Mesenchymal stem cell (in vitro differentiated cells and primary cell): ENCODE measurements at regions not wholly inside any gene's neighbourhood (a gene's known extent, or its start where the extent isn't known, plus 50 kb on each side); places are given as distances from the start of the nearest gene placed in this dataset.

Experiments used
- DNase-seq: peaks from one replicate; pipeline ENCODE4 v3.0.0-alpha.2; 2013
- H2AFZ ChIP-seq: one replicate; pipeline ENCODE4 v1.6.1; 2013; ENCODE audit warnings: low read depth, mild to moderate bottlenecking, control low read depth, inconsistent platforms, low read length, moderate library complexity
- H2AK5ac ChIP-seq: 2 replicates; pipeline ENCODE4 v1.6.1; 2013; ENCODE audit warnings: low read length, moderate library complexity, mild to moderate bottlenecking, inconsistent platforms; ENCODE audit not compliant: severe bottlenecking
- H2BK120ac ChIP-seq: one replicate; pipeline ENCODE4 v1.6.1; 2013; ENCODE audit warnings: low read depth, mild to moderate bottlenecking, inconsistent platforms, low read length, moderate library complexity
- H2BK12ac ChIP-seq, 2 experiments: one replicate each; pipeline ENCODE4 v1.6.1; 2013; ENCODE audit warnings: inconsistent platforms in 2 of 2, low read length in 2 of 2, mild to moderate bottlenecking in 2 of 2, moderate library complexity in 2 of 2, control low read depth in 1 of 2
- H2BK15ac ChIP-seq: one replicate; pipeline ENCODE4 v1.6.1; 2013; ENCODE audit warnings: mild to moderate bottlenecking, low read depth, inconsistent platforms; ENCODE audit not compliant: poor library complexity, severe bottlenecking
- H2BK5ac ChIP-seq: 2 replicates; pipeline ENCODE4 v1.6.1; 2013; ENCODE audit warnings: low read depth, mild to moderate bottlenecking, low read length, control low read depth, inconsistent platforms; ENCODE audit not compliant: poor library complexity, severe bottlenecking
- H3K14ac ChIP-seq, 2 experiments: one replicate each; pipeline ENCODE4 v1.6.1; 2013; ENCODE audit warnings: inconsistent platforms in 2 of 2, low read length in 2 of 2, control low read depth in 1 of 2, mild to moderate bottlenecking in 1 of 2, moderate library complexity in 1 of 2
- H3K18ac ChIP-seq, 2 experiments: one replicate each; pipeline ENCODE4 v1.6.1; 2013; ENCODE audit warnings: inconsistent platforms in 2 of 2, low read length in 2 of 2, control low read depth in 1 of 2, low read depth in 1 of 2, mild to moderate bottlenecking in 1 of 2
- H3K23ac ChIP-seq, 2 experiments: one replicate each; pipeline ENCODE4 v1.6.1; 2013; ENCODE audit warnings: inconsistent platforms in 2 of 2, low read length in 2 of 2, mild to moderate bottlenecking in 2 of 2, moderate library complexity in 2 of 2, control low read depth in 1 of 2
- H3K27ac ChIP-seq: 2 replicates; pipeline ENCODE4 v1.5.1; 2013; ENCODE audit warnings: mild to moderate bottlenecking, moderate library complexity, low read length, control low read depth, inconsistent platforms; ENCODE audit not compliant: poor library complexity, severe bottlenecking
- H3K27me3 ChIP-seq, 2 experiments: 2 replicates each; pipeline versions ENCODE4 v1.6.1 to v1.7.0; 2013; ENCODE audit warnings: low read length in 2 of 2, mild to moderate bottlenecking in 2 of 2, moderate library complexity in 2 of 2, control low read depth in 1 of 2, inconsistent platforms in 1 of 2; ENCODE audit not compliant: control insufficient read depth in 1 of 2, insufficient read depth in 1 of 2
- H3K36me3 ChIP-seq, 2 experiments: 2 replicates each; pipeline versions ENCODE4 v1.6.1 to v1.7.0; 2013; ENCODE audit warnings: low read length in 2 of 2, control low read depth in 1 of 2, inconsistent platforms in 1 of 2, low read depth in 1 of 2, mild to moderate bottlenecking in 1 of 2; ENCODE audit not compliant: insufficient read depth in 2 of 2, control insufficient read depth in 1 of 2
- H3K4ac ChIP-seq, 2 experiments: one replicate each; pipeline ENCODE4 v1.6.1; 2013; ENCODE audit warnings: inconsistent platforms in 2 of 2, low read length in 2 of 2, mild to moderate bottlenecking in 2 of 2, moderate library complexity in 2 of 2, control low read depth in 1 of 2, low read depth in 1 of 2
- H3K4me1 ChIP-seq: 2 replicates; pipeline ENCODE4 v1.6.1; 2013; ENCODE audit warnings: low read depth, low read length, control low read depth; ENCODE audit not compliant: control insufficient read depth, insufficient read depth
- H3K4me2 ChIP-seq: 2 replicates; pipeline ENCODE4 v1.6.1; 2013; ENCODE audit warnings: low read length, mild to moderate bottlenecking, inconsistent platforms; ENCODE audit not compliant: poor library complexity, severe bottlenecking
- H3K4me3 ChIP-seq, 2 experiments: 2 replicates each; pipeline versions ENCODE4 v1.5.1 to v1.7.0; 2013; ENCODE audit warnings: low read length in 2 of 2, mild to moderate bottlenecking in 2 of 2, control low read depth in 1 of 2, low read depth in 1 of 2; ENCODE audit not compliant: insufficient read depth in 1 of 2
- H3K79me1 ChIP-seq: replicated peaks from 2 replicates; pipeline ENCODE4 v1.6.1; 2013; ENCODE audit warnings: mild to moderate bottlenecking, control low read depth, low read length, inconsistent platforms; ENCODE audit not compliant: poor library complexity, severe bottlenecking
- H3K9ac ChIP-seq: 2 replicates; pipeline ENCODE4 v1.7.0; 2013; ENCODE audit warnings: mild to moderate bottlenecking, low read length, moderate library complexity
- H3K9me3 ChIP-seq: 2 replicates; pipeline ENCODE4 v1.7.0; 2013; ENCODE audit warnings: mild to moderate bottlenecking, low read length; ENCODE audit not compliant: control insufficient read depth
- H4K8ac ChIP-seq: one replicate; pipeline ENCODE4 v1.6.1; 2013; ENCODE audit warnings: inconsistent platforms, mild to moderate bottlenecking, low read length, moderate library complexity
- H4K91ac ChIP-seq: one replicate; pipeline ENCODE4 v1.6.1; 2013; ENCODE audit warnings: mild to moderate bottlenecking, low read length, inconsistent platforms
- WGBS: methylation state at CpG from one replicate; pipeline ENCODE4 v1.1.7; 2013; ENCODE audit warnings: mixed read lengths; 5-methylcytosine and 5-hydroxymethylcytosine counted together

DNA sequence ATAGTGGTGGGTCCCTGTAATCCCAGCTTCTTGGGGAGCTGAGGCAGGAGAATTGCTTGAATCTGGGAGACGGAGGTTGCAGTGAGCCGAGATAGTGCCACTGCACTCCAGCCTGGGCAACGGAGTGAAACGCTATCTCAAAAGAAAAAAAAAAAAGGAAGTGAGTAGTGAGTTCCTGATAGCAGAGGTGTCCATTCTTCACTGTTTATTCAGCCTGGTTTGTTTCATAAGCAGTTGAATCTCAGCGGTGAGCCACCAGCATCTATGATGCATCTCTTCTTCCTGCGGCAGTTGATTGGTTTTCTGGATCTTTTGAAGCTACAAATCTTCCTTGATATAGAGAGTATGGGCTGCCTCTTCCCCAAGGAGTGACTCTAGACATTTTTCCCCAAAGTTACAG, 316.1 kb upstream of the MTPN start:
- Histone ChIP-seq H4K8ac (no peak overlapping the region), H3K14ac (no peak overlapping the region), H3K27ac (no peak overlapping the region), H2BK5ac (no peak overlapping the region), H3K36me3 (no peaks in the 10 kb centered on the region), H2BK120ac (no peak overlapping the region), H3K4ac (no peak overlapping the region), H3K18ac (no peak overlapping the region), H2BK12ac (no peak overlapping the region), H3K79me1 (no peaks in the 10 kb centered on the region), H3K4me2 (no peak overlapping the region), H3K9ac (no peak overlapping the region), H2AFZ (no peak overlapping the region), H3K4me3 (no peak overlapping the region), H3K4me1 (no peaks in the 10 kb centered on the region), H4K91ac (no peak overlapping the region), H2AK5ac (no peak overlapping the region), H2BK15ac (no peak overlapping the region), H3K9me3 (peaks cover 10% of the 10 kb centered on the region), H3K23ac (no peak overlapping the region), H3K27me3 (no peaks in the 10 kb centered on the region)
- DNase-seq = no peak
- 88% methylated on average over 6 of the region's 6 CpGs for WGBS

DNA sequence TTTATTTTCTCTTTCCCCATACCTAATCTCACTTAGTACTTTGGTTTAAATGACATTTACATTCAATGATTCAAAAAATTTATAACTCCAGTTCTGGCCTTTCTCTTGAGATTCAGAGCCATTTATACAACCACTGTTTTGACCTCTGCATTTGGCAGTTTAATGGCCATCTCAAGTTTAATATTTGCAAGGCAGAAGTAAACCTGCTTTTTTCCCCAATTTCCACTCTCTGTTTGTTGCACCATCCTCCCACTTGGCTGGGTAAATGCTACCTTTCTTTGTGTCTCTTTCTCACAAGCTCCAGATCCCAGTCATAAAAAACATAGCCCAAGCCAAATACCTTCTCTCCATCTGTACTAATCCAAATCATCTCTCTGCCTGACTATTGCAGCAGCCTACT, 315.2 kb upstream of the MTPN start:
- no peak for DNase-seq
- Histone ChIP-seq H3K27ac (no peak overlapping the region), H3K9ac (no peak overlapping the region), H3K14ac (no peak overlapping the region), H3K4me2 (no peak overlapping the region), H3K4ac (no peak overlapping the region), H2AK5ac (no peak overlapping the region), H3K9me3 (peaks cover 4% of the 10 kb centered on the region), H4K8ac (no peak overlapping the region), H2BK5ac (no peak overlapping the region), H2BK15ac (no peak overlapping the region), H3K18ac (no peak overlapping the region), H4K91ac (no peak overlapping the region), H3K4me1 (no peaks in the 10 kb centered on the region), H3K27me3 (no peaks in the 10 kb centered on the region), H3K4me3 (no peak overlapping the region), H2BK120ac (no peak overlapping the region), H3K79me1 (no peaks in the 10 kb centered on the region), H2BK12ac (no peak overlapping the region), H2AFZ (no peak overlapping the region), H3K23ac (no peak overlapping the region), H3K36me3 (no peaks in the 10 kb centered on the region)

DNA sequence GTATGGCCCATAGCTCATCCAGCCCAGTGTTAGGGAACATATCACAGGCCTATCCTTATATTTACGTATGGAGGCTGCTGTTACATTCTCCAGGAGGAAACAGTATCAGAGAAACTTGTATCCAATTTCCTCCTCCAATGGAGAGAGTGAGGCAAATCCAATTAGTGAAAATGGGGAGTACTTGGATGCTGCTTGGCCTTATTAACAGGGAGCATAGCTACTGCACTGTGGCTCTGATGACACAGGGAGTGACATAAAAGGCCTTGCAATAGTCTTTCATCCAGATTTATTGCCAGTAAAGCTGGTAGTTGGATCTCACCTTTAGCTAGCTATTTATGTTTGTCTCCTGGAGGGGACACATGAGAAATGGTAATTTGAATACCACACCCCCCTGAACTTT, 313.2 kb upstream of the MTPN start:
- H2BK5ac ChIP-seq = no peak overlapping the region
- H3K36me3 ChIP-seq = no peaks in the 10 kb centered on the region
- no peak overlapping the region for H3K27ac ChIP-seq
- peaks cover 4% of the 10 kb centered on the region for H3K9me3 ChIP-seq
- no peak overlapping the region for H3K9ac ChIP-seq
- no peak overlapping the region for H2BK120ac ChIP-seq
- H2AK5ac ChIP-seq = no peak overlapping the region
- H3K27me3 ChIP-seq = no peaks in the 10 kb centered on the region
- no peaks in the 10 kb centered on the region for H3K79me1 ChIP-seq
- 86% methylated on average over 1 of the region's 1 CpG for WGBS
- H4K8ac ChIP-seq = no peak overlapping the region
- H2BK15ac ChIP-seq = no peak overlapping the region
- no peak for DNase-seq
- no peak overlapping the region for H2AFZ ChIP-seq
- H3K14ac ChIP-seq = no peak overlapping the region
- H3K23ac ChIP-seq = no peak overlapping the region
- no peak overlapping the region for H4K91ac ChIP-seq
- no peak overlapping the region for H3K4me3 ChIP-seq
- H3K4me1 ChIP-seq = no peaks in the 10 kb centered on the region
- H3K18ac ChIP-seq = no peak overlapping the region
- no peak overlapping the region for H3K4ac ChIP-seq
- H3K4me2 ChIP-seq = no peak overlapping the region
- H2BK12ac ChIP-seq = no peak overlapping the region

- H3K36me3 ChIP-seq = no peaks in the 10 kb centered on the region
Observed at GRCh38 chr7:136278057-136278456, 300.9 kb upstream of the MTPN start.

More at GRCh38 chr7:136278057-136278456, 300.9 kb upstream of the MTPN start:
- Histone ChIP-seq H3K4ac (no peak overlapping the region), H3K27ac (no peak overlapping the region), H2BK5ac (no peak overlapping the region), H3K18ac (no peak overlapping the region), H3K4me1 (no peaks in the 10 kb centered on the region), H4K91ac (no peak overlapping the region), H3K4me2 (no peak overlapping the region), H3K4me3 (no peak overlapping the region), H3K23ac (no peak overlapping the region), H2BK120ac (no peak overlapping the region), H3K27me3 (peaks cover 0 to 4% of the 10 kb centered on the region in 2 experiments), H3K9ac (no peak overlapping the region), H3K79me1 (no peaks in the 10 kb centered on the region), H2AK5ac (no peak overlapping the region), H2BK12ac (no peak overlapping the region), H4K8ac (no peak overlapping the region), H2AFZ (no peak overlapping the region), H2BK15ac (no peak overlapping the region), H3K9me3 (no peaks in the 10 kb centered on the region), H3K14ac (no peak overlapping the region)
- WGBS = no CpG with 5 or more reads among the region's 2 CpGs
- no peak for DNase-seq
